ENCODE measurements at regions not wholly inside any gene's neighbourhood (a gene's known extent, or its start where the extent isn't known, plus 50 kb on each side); places are given as distances from the start of the nearest gene placed in this dataset.

DNA sequence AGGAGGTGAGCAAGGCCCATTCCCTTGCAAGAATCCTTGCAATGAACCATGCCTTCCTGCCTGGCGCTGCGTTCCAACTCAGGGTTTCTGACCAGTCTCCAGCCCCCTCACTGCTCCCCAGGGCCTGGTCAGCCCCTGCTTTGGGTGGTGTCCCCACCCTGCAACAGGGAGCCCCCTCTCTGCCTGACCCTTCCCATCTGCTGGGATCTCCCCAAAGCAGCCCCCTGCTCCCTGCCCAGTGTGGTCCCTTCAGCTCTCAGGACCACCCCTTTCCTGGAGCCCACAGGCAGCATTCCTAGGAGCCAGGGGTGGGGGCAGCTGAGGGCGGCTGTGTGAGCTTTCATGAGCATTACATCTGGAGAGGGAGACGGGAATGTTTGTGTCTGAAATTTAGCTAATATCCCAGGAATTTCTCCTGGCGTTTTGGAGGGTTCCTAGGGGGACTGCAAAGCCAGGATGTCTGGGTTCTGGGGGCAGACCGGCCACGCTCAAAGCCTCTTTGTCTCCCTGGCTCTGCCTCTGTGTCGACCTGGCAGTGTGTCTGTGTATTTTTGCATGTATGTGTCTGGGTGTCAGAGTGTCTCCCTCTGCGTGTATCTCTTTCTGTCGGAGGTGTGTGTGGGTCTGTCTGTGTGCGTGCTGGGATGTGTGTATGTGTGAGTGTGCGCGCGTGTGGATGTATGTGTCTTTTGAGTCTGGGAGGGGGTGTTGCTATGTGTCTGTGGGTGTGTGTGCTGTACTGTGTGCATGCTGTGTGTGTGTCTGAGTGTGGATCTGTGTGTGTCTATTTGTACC is 300.5 kb upstream of the ZMIZ1 start:
- no peak for DNase-seq

GRCh38 chr10:78768876-78769275 is 299.9 kb upstream of the ZMIZ1 start:
- no peak for DNase-seq

DNA sequence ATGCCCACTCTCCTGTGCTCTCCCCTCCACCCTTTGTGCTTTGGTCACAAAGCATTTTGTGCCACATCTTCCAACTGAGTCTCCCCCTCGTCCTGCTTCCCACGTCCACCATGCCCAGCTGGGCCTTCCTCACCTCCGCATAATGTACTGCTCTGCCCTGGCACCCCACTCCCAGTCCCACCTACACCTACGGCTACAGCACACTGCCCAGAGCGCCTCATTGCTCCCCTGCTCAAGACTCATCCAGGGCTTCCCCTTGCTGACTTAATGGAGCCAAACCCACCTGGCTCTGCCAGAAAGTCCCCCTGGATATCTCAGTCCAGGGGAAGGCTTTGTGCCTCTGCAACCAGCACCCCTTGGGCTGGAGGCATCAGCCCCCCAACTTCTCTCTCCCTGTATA is 299.2 kb upstream of the ZMIZ1 start:
- DNase-seq: no peak

DNA sequence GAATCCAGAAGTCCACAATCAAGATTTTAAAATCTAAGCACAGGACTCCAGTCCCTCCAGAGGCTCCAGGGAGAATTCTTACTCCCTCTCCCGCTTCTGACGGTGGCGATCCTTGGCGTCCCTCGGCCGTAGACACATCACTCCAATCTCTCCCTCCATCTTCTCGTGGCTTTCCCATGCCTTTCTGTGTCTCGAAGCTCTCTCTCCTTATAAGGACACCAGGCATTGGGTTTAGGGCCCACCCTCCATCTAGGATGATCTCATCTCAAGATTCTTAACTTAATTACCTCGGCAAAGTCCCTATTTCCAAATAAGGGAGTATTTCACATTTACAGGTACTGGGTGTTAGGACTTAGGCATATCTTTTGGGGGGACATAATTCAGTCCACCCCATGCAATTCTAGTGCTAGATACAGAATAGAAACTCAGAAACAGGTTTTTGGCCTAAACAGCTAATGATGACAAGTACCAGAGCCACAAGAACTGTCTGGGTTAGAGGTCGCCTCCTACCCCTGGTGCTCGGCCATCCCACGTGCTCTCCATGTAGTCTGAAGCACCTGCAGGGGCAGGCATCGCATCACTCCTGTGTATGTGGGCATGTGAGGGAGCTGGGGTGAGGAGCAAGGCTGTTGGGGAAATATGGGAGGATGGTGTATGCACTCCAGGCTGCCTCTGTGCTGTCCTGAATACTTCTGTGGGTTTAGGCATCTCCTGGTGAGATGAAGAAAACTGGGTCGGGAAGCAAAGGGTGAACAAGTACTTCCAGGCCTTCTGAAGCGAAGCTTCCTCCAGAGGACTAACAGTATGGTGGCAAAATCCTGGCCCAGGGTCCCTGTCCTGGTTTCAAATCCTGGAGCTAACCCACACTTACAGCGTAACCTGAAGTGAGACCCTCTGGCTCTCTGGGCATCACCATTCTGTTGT is 298.3 kb upstream of the ZMIZ1 start:
- no peak for DNase-seq

GRCh38 chr10:78771260-78771659 is 297.5 kb upstream of the ZMIZ1 start:
- DNase-seq: no peak

DNA sequence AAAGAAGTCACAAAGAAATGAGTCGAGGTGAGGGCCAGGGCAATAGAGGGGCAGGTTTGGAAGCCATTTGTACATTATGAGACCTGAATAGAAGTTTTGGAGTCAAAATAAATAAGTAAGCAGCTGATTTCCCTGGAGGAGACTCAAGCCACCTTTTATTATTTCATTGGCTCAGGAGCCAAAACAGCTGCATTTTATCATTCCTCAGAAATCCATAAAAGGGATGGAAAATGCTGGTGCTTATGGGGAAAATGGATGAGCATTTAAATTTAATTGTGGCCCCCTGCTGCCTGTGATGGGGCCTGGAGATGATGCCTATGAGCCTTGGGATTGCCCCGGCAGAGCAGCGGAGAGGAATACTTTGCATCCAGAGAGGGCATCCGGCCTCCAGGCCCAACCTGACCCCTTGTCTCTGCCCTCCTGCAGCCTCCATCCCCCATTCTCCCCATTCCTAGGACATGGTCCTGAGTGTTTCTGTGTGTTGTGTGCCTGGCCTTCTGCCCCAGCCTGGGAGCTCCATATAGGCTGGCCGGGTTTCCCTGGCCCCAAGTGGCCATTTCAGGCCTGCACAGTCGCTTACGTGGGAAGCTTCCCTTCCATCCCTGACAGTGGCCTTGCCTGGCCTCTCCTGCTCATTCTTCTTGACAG is 296.8 kb upstream of the ZMIZ1 start:
- no peak for DNase-seq

DNA sequence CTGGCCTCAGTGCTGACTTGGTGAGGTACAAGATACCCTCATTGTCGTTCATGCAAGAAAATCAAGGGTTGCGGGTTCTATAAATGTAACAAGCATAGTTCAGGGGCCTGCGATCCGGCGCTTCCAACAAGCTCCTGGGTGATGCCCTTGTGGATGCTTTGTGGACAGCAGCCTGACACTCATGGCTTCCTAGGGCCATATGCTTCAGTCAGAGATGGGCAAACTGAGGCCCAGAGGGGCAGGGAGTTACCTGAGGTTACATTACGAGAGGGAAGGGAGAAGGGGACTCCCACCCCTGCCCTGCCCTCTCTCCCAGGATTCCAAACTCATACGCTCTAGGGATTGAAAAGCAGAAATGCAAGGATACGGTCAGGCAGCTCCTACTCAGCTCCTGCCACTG is 296.3 kb upstream of the ZMIZ1 start:
- no peak for DNase-seq

DNA sequence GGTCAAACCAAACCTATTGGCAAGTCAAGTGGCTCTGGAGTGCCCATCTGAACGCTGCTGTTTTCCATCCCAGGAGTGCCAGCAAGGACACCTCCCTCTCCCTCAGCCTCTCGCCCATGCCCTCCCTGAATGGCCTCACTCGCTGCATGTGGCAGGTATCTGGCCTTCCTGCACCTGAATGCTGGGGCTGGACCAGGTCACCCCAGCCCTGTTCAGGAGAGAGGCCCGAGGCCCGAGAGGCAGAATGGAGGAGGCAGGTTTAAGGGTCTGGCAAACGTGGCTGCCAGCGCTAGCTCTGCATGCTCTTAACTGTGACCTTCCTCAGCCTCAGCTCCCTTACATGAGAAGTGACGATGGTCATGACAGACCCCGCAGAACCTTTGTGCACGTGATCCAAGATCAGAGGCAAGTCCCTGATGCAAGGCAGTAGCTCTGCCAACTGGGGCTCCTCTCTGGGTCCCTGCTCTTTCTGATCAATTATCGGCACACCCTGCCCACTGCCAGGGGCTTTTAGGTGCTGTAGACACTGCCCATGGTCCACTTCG is 295.7 kb upstream of the ZMIZ1 start:
- no peak for DNase-seq

- DNase-seq: no peak
Observed at GRCh38 chr10:78774614-78774998, 294.2 kb upstream of the ZMIZ1 start.

- peak; percentile 16 for DNase-seq
Observed at GRCh38 chr10:78774999-78775711, 293.6 kb upstream of the ZMIZ1 start.

GRCh38 chr10:78775891-78776290 is 292.9 kb upstream of the ZMIZ1 start:
- DNase-seq: no peak

DNA sequence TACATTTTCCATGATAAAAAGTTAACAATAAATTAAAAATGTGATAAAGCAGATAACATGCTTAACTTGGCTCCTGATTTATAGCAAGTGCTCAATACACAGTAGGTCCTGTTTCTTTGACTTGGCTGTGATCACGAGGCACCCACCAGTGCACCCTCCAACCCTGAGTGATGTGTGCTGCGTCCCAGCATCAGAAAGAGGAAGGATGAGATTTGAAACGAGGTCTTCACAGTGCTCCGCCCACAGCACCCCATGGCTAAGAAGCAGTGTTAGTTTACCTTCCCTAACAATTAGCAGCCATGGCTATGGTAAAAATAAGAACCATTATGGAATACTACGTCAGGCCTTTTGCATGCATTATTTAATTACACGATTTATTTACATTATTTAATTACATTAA is 292.0 kb upstream of the ZMIZ1 start:
- no peak for DNase-seq

DNA sequence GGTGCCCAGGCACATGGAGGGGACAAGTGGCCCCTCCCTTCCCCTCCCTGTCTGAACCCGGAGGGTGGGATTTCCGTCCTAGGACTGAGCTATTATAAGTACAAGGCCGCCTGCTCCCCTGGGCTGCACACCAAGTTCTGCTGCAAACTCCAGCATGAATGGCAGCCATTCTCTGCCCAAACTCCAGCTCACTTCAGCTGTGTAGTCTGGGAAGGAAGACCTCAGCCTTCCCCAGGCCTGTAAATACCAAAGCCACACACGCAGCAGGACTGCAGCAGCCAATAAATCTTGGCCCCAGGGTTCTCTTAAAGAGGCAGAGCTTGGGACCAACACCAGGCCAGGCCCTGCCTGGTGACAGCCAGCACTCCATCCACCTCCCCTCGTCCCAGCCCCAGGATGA is 291.3 kb upstream of the ZMIZ1 start:
- DNase-seq: no peak

- DNase-seq: no peak
Observed at GRCh38 chr10:78777867-78778266, 290.9 kb upstream of the ZMIZ1 start.

- no peak for DNase-seq
Observed at GRCh38 chr10:78778444-78779338, 290.1 kb upstream of the ZMIZ1 start.

DNA sequence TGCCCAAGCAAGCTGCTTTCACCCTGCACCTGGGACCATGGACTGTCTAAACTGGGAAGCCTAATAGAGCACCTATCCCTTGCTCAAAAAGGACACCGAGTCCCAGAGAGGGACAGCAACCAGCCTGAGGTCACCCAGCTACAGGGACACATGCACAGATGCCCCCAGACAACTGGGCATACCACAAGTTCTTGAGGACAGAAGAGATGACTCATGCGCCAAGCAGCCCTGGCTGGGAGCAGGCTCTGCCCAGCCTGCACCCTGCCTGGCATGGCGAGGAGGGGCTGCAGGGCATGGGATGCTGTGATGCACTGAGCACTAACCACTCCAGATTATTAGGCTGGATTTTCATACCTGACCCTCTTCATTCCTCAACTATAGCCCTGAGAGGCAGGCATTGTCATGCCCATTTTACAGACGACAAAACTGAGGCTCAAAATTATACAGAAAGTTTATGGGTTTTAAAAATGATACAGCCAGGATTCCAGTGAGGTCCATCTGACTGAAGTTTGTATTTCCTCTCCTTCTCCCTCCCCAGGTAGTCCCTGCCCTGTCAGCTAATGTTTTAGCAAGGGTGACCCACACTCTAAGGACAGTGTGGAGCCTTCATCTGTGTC is 289.3 kb upstream of the ZMIZ1 start:
- no peak for DNase-seq

GRCh38 chr10:78780551-78780961 is 288.2 kb upstream of the ZMIZ1 start:
- no peak for DNase-seq

GRCh38 chr10:78781251-78781913 is 287.4 kb upstream of the ZMIZ1 start:
- no peak for DNase-seq

GRCh38 chr10:78781991-78782390 is 286.8 kb upstream of the ZMIZ1 start:
- no peak for DNase-seq

- no peak for DNase-seq
Observed at GRCh38 chr10:78782441-78782840, 286.3 kb upstream of the ZMIZ1 start.

DNA sequence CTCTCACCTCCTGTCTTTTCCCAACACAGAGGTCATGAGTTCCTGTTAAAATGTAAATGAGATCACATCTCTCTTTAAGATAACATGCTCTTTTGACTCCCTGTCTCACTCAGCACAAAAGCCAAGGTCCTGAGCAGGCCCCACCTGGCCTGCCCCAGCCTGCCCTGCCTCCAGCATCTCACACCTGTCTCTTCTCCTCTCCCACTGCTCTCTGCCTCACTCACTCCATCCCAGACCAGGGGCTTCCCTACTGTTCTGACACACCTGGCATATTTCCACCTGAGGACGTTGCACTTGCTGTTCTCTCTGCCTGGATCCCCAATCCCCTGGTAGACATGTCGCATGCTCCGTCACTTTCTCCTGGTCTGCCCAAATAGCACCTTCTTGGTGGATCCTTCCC is 285.0 kb upstream of the ZMIZ1 start:
- no peak for DNase-seq
